A673 (cell line): ENCODE measurements at regions not wholly inside any gene's neighbourhood (a gene's known extent, or its start where the extent isn't known, plus 50 kb on each side); places are given as distances from the start of the nearest gene placed in this dataset.

ENCODE experiments used
- BruUV-seq: library from RNA; stranded (reverse); fragments of 400-500 nt; replicated peaks from 2 replicates; lab custom pipeline; 2021; lab: Mats Ljungman, UMichigan
- CTCF ChIA-PET: fragments of 300-600 bp; sonication (Branson Sonifier 250); formaldehyde crosslinking; loops from one replicate; lab custom pipeline; 2022; ENCODE audit warnings: antibody characterized with exemption; lab: Charles Lee
- POLR2A ChIA-PET: fragments of 300-600 bp; sonication (Branson Sonifier 250); formaldehyde crosslinking; loops from one replicate; lab custom pipeline; 2022; ENCODE audit warnings: antibody characterized with exemption; ENCODE audit not compliant: low non-redundant PET; lab: Charles Lee
- DNase-seq: peaks from one replicate; pipeline ENCODE4 v3.0.0-alpha.2; 2015; ENCODE audit warnings: low spot score
- H3K27ac ChIP-seq: fragments of 200-600 bp; sonication (generic); 2 replicates; pipeline ENCODE4 v1.5.1; 2016; ENCODE audit warnings: mixed run types, low read depth, mild to moderate bottlenecking, mixed read lengths, antibody characterized with exemption, low read length; ENCODE audit not compliant: poor library complexity, severe bottlenecking
- H3K27me3 ChIP-seq: fragments of 200-600 bp; sonication (generic); replicated peaks from 2 replicates; pipeline ENCODE4 v1.6.1; 2017; ENCODE audit warnings: mixed run types, low read depth, mild to moderate bottlenecking, mixed read lengths, antibody characterized with exemption, low read length; ENCODE audit not compliant: insufficient read depth, poor library complexity
- H3K36me3 ChIP-seq: fragments of 200-600 bp; sonication (generic); 2 replicates; pipeline ENCODE4 v1.6.1; 2016; ENCODE audit warnings: mixed run types, mild to moderate bottlenecking, mixed read lengths, antibody characterized with exemption, low read length; ENCODE audit not compliant: insufficient read depth, poor library complexity, severe bottlenecking
- H3K4me1 ChIP-seq: fragments of 200-600 bp; sonication (generic); 2 replicates; pipeline ENCODE4 v1.6.1; 2017; ENCODE audit warnings: mixed run types, mild to moderate bottlenecking, mixed read lengths, antibody characterized with exemption, low read length; ENCODE audit not compliant: insufficient read depth, poor library complexity, severe bottlenecking
- H3K4me3 ChIP-seq: fragments of 200-600 bp; sonication (generic); 2 replicates; pipeline ENCODE4 v1.5.1; 2016; ENCODE audit warnings: low read depth, mixed run types, mild to moderate bottlenecking, mixed read lengths, low read length; ENCODE audit not compliant: poor library complexity, severe bottlenecking
- H3K9me3 ChIP-seq: fragments of 200-600 bp; sonication (generic); 2 replicates; pipeline ENCODE4 v1.6.1; 2016; ENCODE audit warnings: mixed run types, low read depth, mild to moderate bottlenecking, mixed read lengths, antibody characterized with exemption, low read length; ENCODE audit not compliant: poor library complexity, severe bottlenecking
- CTCF ChIP-seq: fragments of 300-800, 200-600 bp; sonication (generic); conservative IDR thresholded peaks from 2 replicates; pipeline ENCODE4 v1.5.1; 2017; ENCODE audit warnings: low read depth, mild to moderate bottlenecking, antibody characterized with exemption, low read length, moderate library complexity, mixed read lengths
- EZH2 ChIP-seq: fragments of 200-600 bp; sonication (generic); IDR thresholded peaks from 2 replicates; pipeline ENCODE4 v1.6.1; 2017; ENCODE audit warnings: borderline replicate concordance, low read depth, mild to moderate bottlenecking, mixed read lengths, antibody characterized with exemption, low read length; ENCODE audit not compliant: poor library complexity, severe bottlenecking
- intact Hi-C: fragments of 100-400 bp; cut with micrococcal nuclease; formaldehyde crosslinking; loops from one replicate; pipeline ENCODE4 v1.10.0; 2022; ENCODE audit not compliant: unreplicated experiment

- Histone ChIP-seq H3K36me3 (no peaks in the 10 kb centered on the region), H3K9me3 (no peaks in the 10 kb centered on the region), H3K27me3 (peaks cover 4% of the 10 kb centered on the region), H3K27ac (no peak overlapping the region), H3K4me3 (no peak overlapping the region), H3K4me1 (no peaks in the 10 kb centered on the region)
- DNase-seq: no peak
- CTCF ChIA-PET: no interaction called here
- TF ChIP-seq EZH2 (no peak), CTCF (no peak)
- POLR2A ChIA-PET: no interaction called here
- intact Hi-C loops: no loop called here
- BruUV-seq: no TSS peak
These were observed 69.5 kb upstream of the EPB41L1 start for GRCh38 chr20:36084897-36085613.

- ChIA-PET POLR2A (no interaction called here), CTCF (interaction anchor here (0.7 kb wide), 1 partner anchor 49 kb away, joined by 7 read pairs; no protein-coding TSS in a partner anchor)
- H3K36me3 ChIP-seq: no peaks in the 10 kb centered on the region
- no peaks in the 10 kb centered on the region for H3K4me1 ChIP-seq
- intact Hi-C loops: no loop called here
- no peak overlapping the region for H3K27ac ChIP-seq
- H3K27me3 ChIP-seq: peaks cover 10% of the 10 kb centered on the region
- BruUV-seq: no TSS peak
- H3K9me3 ChIP-seq: no peaks in the 10 kb centered on the region
- H3K4me3 ChIP-seq: no peak overlapping the region
- TF ChIP-seq CTCF (no peak), EZH2 (no peak)
- DNase-seq: no peak
These were observed 68.8 kb upstream of the EPB41L1 start for GRCh38 chr20:36085686-36086267.

- no peaks in the 10 kb centered on the region for H3K4me1 ChIP-seq
- no peaks in the 10 kb centered on the region for H3K36me3 ChIP-seq
- BruUV-seq: no TSS peak
- no peak for TF ChIP-seq EZH2
- TF ChIP-seq CTCF: no peak
- no peaks in the 10 kb centered on the region for H3K9me3 ChIP-seq
- no peak overlapping the region for H3K27ac ChIP-seq
- H3K4me3 ChIP-seq: no peak overlapping the region
- no peak for DNase-seq
- H3K27me3 ChIP-seq: peaks cover 20% of the 10 kb centered on the region
- CTCF ChIA-PET: interaction anchor here (0.6 kb wide), 1 partner anchor 116 kb away, joined by 9 read pairs; no protein-coding TSS in a partner anchor
- POLR2A ChIA-PET: no interaction called here
- intact Hi-C loops: no loop called here
These were observed 67.8 kb upstream of the EPB41L1 start for GRCh38 chr20:36086767-36087166.
